ENCODE measurements at regions not wholly inside any gene's neighbourhood (a gene's known extent, or its start where the extent isn't known, plus 50 kb on each side); places are given as distances from the start of the nearest gene placed in this dataset.

DNA sequence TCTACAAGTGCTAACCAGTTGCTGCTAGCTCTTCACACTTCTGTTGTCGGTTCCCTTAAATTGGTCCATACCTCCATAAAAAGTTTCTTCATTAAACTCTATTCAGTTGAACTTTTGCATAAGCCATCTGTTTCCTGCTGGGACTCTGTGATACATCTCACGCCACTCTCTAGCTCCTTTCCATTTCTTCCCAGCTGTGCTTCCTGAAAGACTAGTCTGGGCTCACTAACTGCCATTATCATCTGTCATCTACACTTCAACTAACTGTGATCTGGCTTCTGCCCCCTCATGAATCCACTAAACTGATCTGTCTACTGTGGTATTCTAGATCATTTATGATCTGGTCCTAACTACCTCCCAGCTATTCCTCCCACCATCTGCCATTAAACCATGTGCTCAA lies 78.3 kb downstream of the ELAPOR2 start:
- no peak overlapping the region for H3K4ac ChIP-seq (ENCODE audit: low read depth, low read length)
- TF ChIP-seq, protein P1, sequence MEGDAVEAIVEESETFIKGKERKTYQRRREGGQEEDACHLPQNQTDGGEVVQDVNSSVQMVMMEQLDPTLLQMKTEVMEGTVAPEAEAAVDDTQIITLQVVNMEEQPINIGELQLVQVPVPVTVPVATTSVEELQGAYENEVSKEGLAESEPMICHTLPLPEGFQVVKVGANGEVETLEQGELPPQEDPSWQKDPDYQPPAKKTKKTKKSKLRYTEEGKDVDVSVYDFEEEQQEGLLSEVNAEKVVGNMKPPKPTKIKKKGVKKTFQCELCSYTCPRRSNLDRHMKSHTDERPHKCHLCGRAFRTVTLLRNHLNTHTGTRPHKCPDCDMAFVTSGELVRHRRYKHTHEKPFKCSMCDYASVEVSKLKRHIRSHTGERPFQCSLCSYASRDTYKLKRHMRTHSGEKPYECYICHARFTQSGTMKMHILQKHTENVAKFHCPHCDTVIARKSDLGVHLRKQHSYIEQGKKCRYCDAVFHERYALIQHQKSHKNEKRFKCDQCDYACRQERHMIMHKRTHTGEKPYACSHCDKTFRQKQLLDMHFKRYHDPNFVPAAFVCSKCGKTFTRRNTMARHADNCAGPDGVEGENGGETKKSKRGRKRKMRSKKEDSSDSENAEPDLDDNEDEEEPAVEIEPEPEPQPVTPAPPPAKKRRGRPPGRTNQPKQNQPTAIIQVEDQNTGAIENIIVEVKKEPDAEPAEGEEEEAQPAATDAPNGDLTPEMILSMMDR (conservative IDR thresholded peaks at IDR 0.05), result no peak
- H3K4me2 ChIP-seq (ENCODE audit: insufficient read depth, insufficient read length, low read length), result no peak overlapping the region
- no peak overlapping the region for H2BK120ac ChIP-seq (ENCODE audit: low read depth, low read length, poor library complexity, severe bottlenecking)
- H4K8ac ChIP-seq (replicated peaks; ENCODE audit: insufficient read length, low read depth, low read length), result no peak overlapping the region
- peaks cover 25 to 34% (median 29%) of the 10 kb centered on the region in 3 experiments for H3K36me3 Mint-ChIP-seq (ENCODE audit: insufficient read depth in 1 of 3, low read depth in 3 of 3)
- no peaks in the 10 kb centered on the region for H3K27me3 Mint-ChIP-seq (ENCODE audit: low read depth)
- H3K14ac ChIP-seq (ENCODE audit: insufficient read depth, low read length), result no peak overlapping the region
- H4K5ac ChIP-seq (ENCODE audit: insufficient read length, low read depth, low read length), result no peak overlapping the region
- no peak overlapping the region for H3T11ph ChIP-seq (ENCODE audit: low read length)
- H2BK20ac ChIP-seq (ENCODE audit: low read depth, low read length, poor library complexity, severe bottlenecking), result no peak overlapping the region
- H3K4me1 Mint-ChIP-seq, result peaks cover 15 to 34% of the 10 kb centered on the region in 2 experiments
- H3K79me2 ChIP-seq (ENCODE audit: insufficient read depth, low read length), result peaks cover 3% of the 10 kb centered on the region; the same call in 1 of the 2 replicates
- peaks cover 29 to 35% of the 10 kb centered on the region in 2 experiments for H3K9me3 Mint-ChIP-seq
- no peak overlapping the region for H2BK5ac ChIP-seq (ENCODE audit: insufficient read length, low read length)
- no peaks in the 10 kb centered on the region for H3K4me1 ChIP-seq (ENCODE audit: insufficient read depth, low read length)
- no peak overlapping the region for H3K56ac ChIP-seq (ENCODE audit: insufficient read length, low read depth, low read length)
- H3K9me3 ChIP-seq (ENCODE audit: control insufficient read depth, low read depth, low read length), result no peaks in the 10 kb centered on the region
- H2AFZ ChIP-seq (ENCODE audit: low read length), result no peak overlapping the region
- DNase-seq, result no peak
- H3K79me1 ChIP-seq (ENCODE audit: insufficient read depth, low read depth, low read length, poor library complexity, severe bottlenecking), result peaks cover 6% of the 10 kb centered on the region
- no peaks in the 10 kb centered on the region for H3K23me2 ChIP-seq (ENCODE audit: insufficient read length, low read depth, low read length, poor library complexity, severe bottlenecking)
- no peak overlapping the region for H4K91ac ChIP-seq (ENCODE audit: insufficient read length, low read depth, low read length)
- no peak overlapping the region for H2BK15ac ChIP-seq (ENCODE audit: low read depth, low read length)
- H3K27ac ChIP-seq (ENCODE audit: insufficient read length, low read depth, low read length), result no peak overlapping the region
- H4K20me1 ChIP-seq (ENCODE audit: control insufficient read depth, insufficient read depth, insufficient read length), result no peaks in the 10 kb centered on the region
- H3K18ac ChIP-seq (ENCODE audit: insufficient read length, low read depth, low read length), result no peak overlapping the region
- H3K4me3 Mint-ChIP-seq, result no peak overlapping the region
- H3K23ac ChIP-seq (ENCODE audit: insufficient read length, low read depth, low read length), result no peak overlapping the region
- WGBS (ENCODE audit: extremely low coverage, insufficient read length, low lambda C conversion rate), result no CpG with 5 or more reads among the region's 2 CpGs
- no peak overlapping the region; a peak in 1 of 7 replicates for H3K27ac Mint-ChIP-seq
- H2AK5ac ChIP-seq (ENCODE audit: insufficient read length, low read length), result no peak overlapping the region
- no peak overlapping the region for H2BK12ac ChIP-seq (ENCODE audit: insufficient read length, low read depth, low read length)
- H3K9ac ChIP-seq (ENCODE audit: extremely low read depth, insufficient read length, low read length), result no peak overlapping the region
- H3K27me3 ChIP-seq (ENCODE audit: insufficient read depth, low read length), result no peaks in the 10 kb centered on the region

Data from H9 (cell line).